Activated CD8-positive, alpha-beta T cell treated with anti-CD3 and anti-CD28 coated beads for 36 hours (primary cell): ENCODE measurements at regions not wholly inside any gene's neighbourhood (a gene's known extent, or its start where the extent isn't known, plus 50 kb on each side); places are given as distances from the start of the nearest gene placed in this dataset.

Source experiments
- ATAC-seq: fragments of 200-7000 bp; cut with Tn5 transposase; one replicate; pipeline ENCODE4 v1.10.0; 2021; ENCODE audit warnings: mild to moderate bottlenecking, moderate library complexity
- CTCF ChIA-PET: fragments of 350-600 bp; sonication (Branson Sonifier 250); formaldehyde crosslinking; loops from one replicate; lab custom pipeline; 2021; ENCODE audit warnings: antibody characterized with exemption; lab: Charles Lee
- POLR2A ChIA-PET: fragments of 350-600 bp; sonication (Branson Sonifier 250); formaldehyde crosslinking; loops from one replicate; lab custom pipeline; 2021; ENCODE audit warnings: antibody characterized with exemption; lab: Charles Lee
- DNase-seq: peaks from one replicate; pipeline ENCODE4 v3.0.0-alpha.2; 2020
- H3K27ac Mint-ChIP-seq: one replicate; pipeline ENCODE4 v1.8.0; 2021; ENCODE audit warnings: mild to moderate bottlenecking, mixed read lengths
- H3K27me3 Mint-ChIP-seq: one replicate; pipeline ENCODE4 v1.8.0; 2021; ENCODE audit warnings: mixed read lengths
- H3K36me3 Mint-ChIP-seq: one replicate; pipeline ENCODE4 v1.8.0; 2021; ENCODE audit warnings: low read depth, mixed read lengths
- H3K4me1 Mint-ChIP-seq: one replicate; pipeline ENCODE4 v1.8.0; 2021; ENCODE audit warnings: low read depth, mixed read lengths
- H3K4me3 Mint-ChIP-seq: one replicate; pipeline ENCODE4 v1.8.0; 2021; ENCODE audit warnings: mild to moderate bottlenecking, moderate library complexity, mixed read lengths
- H3K9me3 Mint-ChIP-seq: one replicate; pipeline ENCODE4 v1.8.0; 2021; ENCODE audit warnings: mixed read lengths
- CTCF ChIP-seq: fragments of 200-600 bp; IDR thresholded peaks from one replicate; pipeline ENCODE4 v1.8.0; 2022; ENCODE audit warnings: antibody characterized with exemption, mild to moderate bottlenecking
- intact Hi-C: fragments of 100-400 bp; cut with micrococcal nuclease; formaldehyde crosslinking; loops from one replicate; pipeline ENCODE4 v1.10.0; 2022

- ChIA-PET POLR2A (no interaction called here), CTCF (interaction anchor here (0.9 kb wide), 1 partner anchor 551 kb away, joined by 3 read pairs; no protein-coding TSS in a partner anchor)
- intact Hi-C loops, result no loop called here
- H3K4me1 Mint-ChIP-seq, result peaks cover 2% of the 10 kb centered on the region
- no peak overlapping the region for H3K27ac Mint-ChIP-seq
- no peaks in the 10 kb centered on the region for H3K9me3 Mint-ChIP-seq
- DNase-seq (no peak), ATAC-seq (no peak)
- H3K4me3 Mint-ChIP-seq, result no peak overlapping the region
- no peak for TF ChIP-seq CTCF
- no peaks in the 10 kb centered on the region for H3K27me3 Mint-ChIP-seq
- H3K36me3 Mint-ChIP-seq, result no peaks in the 10 kb centered on the region
Measured at GRCh38 chr13:22189176-22190048, 518.5 kb downstream of the FGF9 start.

GRCh38 chr13:22193070-22193469 lies 522.2 kb downstream of the FGF9 start:
- Mint-ChIP-seq H3K27ac (no peak overlapping the region), H3K4me1 (no peaks in the 10 kb centered on the region), H3K4me3 (no peak overlapping the region), H3K9me3 (no peaks in the 10 kb centered on the region), H3K36me3 (no peaks in the 10 kb centered on the region), H3K27me3 (no peaks in the 10 kb centered on the region)
- CTCF ChIA-PET, result no interaction called here
- ATAC-seq (peak; percentile 68), DNase-seq (peak; percentile 29)
- POLR2A ChIA-PET, result no interaction called here
- no peak for TF ChIP-seq CTCF
- intact Hi-C loops, result no loop called here

GRCh38 chr13:22194106-22194805 lies 523.4 kb downstream of the FGF9 start:
- Mint-ChIP-seq H3K4me3 (no peak overlapping the region), H3K9me3 (no peaks in the 10 kb centered on the region), H3K27me3 (no peaks in the 10 kb centered on the region), H3K36me3 (no peaks in the 10 kb centered on the region), H3K4me1 (no peaks in the 10 kb centered on the region), H3K27ac (no peak overlapping the region)
- ATAC-seq, result no peak
- intact Hi-C loops, result no loop called here
- no peak for DNase-seq
- CTCF ChIA-PET, result no interaction called here
- POLR2A ChIA-PET, result no interaction called here
- no peak for TF ChIP-seq CTCF

- ChIA-PET CTCF (no interaction called here), POLR2A (no interaction called here)
- H3K9me3 Mint-ChIP-seq, result no peaks in the 10 kb centered on the region
- ATAC-seq (no peak), DNase-seq (no peak)
- intact Hi-C loops, result no loop called here
- TF ChIP-seq CTCF, result no peak
- no peaks in the 10 kb centered on the region for H3K4me1 Mint-ChIP-seq
- H3K27me3 Mint-ChIP-seq, result no peaks in the 10 kb centered on the region
- H3K4me3 Mint-ChIP-seq, result no peak overlapping the region
- H3K36me3 Mint-ChIP-seq, result no peaks in the 10 kb centered on the region
- no peak overlapping the region for H3K27ac Mint-ChIP-seq
Measured at GRCh38 chr13:22195726-22196125, 524.9 kb downstream of the FGF9 start.

- no peak for TF ChIP-seq CTCF
- Mint-ChIP-seq H3K27ac (no peak overlapping the region), H3K36me3 (no peaks in the 10 kb centered on the region), H3K27me3 (no peaks in the 10 kb centered on the region), H3K9me3 (no peaks in the 10 kb centered on the region), H3K4me1 (no peaks in the 10 kb centered on the region), H3K4me3 (no peak overlapping the region)
- ATAC-seq, result no peak
- intact Hi-C loops, result no loop called here
- CTCF ChIA-PET, result no interaction called here
- POLR2A ChIA-PET, result no interaction called here
- no peak for DNase-seq
Measured at GRCh38 chr13:22196777-22197176, 525.9 kb downstream of the FGF9 start.
